ENCODE measurements at regions not wholly inside any gene's neighbourhood (a gene's known extent, or its start where the extent isn't known, plus 50 kb on each side); places are given as distances from the start of the nearest gene placed in this dataset.

DNA sequence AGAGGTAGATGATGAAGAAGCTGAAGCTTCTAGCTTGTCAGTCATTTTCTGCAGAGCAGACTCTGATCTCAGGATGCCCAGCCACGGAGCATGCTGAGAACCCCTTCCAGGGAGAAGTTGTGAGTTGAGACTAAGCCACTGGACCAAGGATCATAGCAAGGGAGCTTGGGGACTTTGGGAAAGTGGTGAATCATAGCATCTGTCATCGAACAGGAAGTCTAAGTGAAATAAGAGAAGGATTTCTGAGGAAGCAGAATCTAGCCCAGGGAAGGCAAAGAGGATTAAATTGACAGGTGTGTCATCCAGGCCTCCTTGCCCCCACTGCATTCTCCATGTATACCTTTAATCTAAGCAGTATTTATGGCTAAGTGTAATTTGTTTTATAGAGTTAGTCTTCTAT is 71.8 kb upstream of the TMEM108 start:
- H3K36me3 Mint-ChIP-seq (ENCODE audit: insufficient read depth) = no peaks in the 10 kb centered on the region
- no peaks in the 10 kb centered on the region for H3K27me3 Mint-ChIP-seq
- no peak for DNase-seq (ENCODE audit: low spot score, unreplicated experiment)
- peaks cover 12% of the 10 kb centered on the region for H3K4me1 Mint-ChIP-seq (ENCODE audit: low read depth)
- no peak overlapping the region for H3K27ac Mint-ChIP-seq
- peaks cover 3% of the 10 kb centered on the region for H3K9me3 Mint-ChIP-seq (ENCODE audit: low read depth)
- H3K4me3 Mint-ChIP-seq (ENCODE audit: low read depth) = no peak overlapping the region
- TF ChIP-seq, protein P1, sequence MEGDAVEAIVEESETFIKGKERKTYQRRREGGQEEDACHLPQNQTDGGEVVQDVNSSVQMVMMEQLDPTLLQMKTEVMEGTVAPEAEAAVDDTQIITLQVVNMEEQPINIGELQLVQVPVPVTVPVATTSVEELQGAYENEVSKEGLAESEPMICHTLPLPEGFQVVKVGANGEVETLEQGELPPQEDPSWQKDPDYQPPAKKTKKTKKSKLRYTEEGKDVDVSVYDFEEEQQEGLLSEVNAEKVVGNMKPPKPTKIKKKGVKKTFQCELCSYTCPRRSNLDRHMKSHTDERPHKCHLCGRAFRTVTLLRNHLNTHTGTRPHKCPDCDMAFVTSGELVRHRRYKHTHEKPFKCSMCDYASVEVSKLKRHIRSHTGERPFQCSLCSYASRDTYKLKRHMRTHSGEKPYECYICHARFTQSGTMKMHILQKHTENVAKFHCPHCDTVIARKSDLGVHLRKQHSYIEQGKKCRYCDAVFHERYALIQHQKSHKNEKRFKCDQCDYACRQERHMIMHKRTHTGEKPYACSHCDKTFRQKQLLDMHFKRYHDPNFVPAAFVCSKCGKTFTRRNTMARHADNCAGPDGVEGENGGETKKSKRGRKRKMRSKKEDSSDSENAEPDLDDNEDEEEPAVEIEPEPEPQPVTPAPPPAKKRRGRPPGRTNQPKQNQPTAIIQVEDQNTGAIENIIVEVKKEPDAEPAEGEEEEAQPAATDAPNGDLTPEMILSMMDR (IDR thresholded peaks at IDR 0.05; ENCODE audit: unreplicated experiment) = no peak

DNA sequence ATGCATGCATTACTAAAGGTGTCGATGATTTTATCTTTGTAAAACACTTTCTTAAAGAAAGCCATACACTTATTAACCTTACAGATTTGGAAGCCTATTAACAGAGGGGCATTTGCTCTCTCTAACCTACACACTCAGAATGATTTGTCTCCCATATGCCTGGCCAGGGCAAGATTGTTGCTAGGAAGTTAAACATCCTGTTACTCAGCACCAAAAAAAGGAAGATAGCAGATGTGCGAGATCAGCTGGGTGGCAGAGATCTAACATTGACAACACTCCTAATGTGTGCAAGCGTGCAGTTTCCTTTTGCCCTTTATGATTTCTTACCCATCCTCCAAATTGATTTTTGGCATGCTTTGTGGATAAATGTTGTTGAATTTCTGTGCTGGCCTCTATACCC is 73.9 kb upstream of the TMEM108 start:
- Mint-ChIP-seq H3K27ac (no peak overlapping the region), H3K36me3 (ENCODE audit: insufficient read depth) (no peaks in the 10 kb centered on the region), H3K27me3 (no peaks in the 10 kb centered on the region), H3K9me3 (ENCODE audit: low read depth) (no peaks in the 10 kb centered on the region), H3K4me1 (ENCODE audit: low read depth) (peaks cover 12% of the 10 kb centered on the region), H3K4me3 (ENCODE audit: low read depth) (no peak overlapping the region)
- TF ChIP-seq, protein P1 (IDR thresholded peaks at IDR 0.05; ENCODE audit: unreplicated experiment) = no peak
- no peak for DNase-seq (ENCODE audit: low spot score, unreplicated experiment)

DNA sequence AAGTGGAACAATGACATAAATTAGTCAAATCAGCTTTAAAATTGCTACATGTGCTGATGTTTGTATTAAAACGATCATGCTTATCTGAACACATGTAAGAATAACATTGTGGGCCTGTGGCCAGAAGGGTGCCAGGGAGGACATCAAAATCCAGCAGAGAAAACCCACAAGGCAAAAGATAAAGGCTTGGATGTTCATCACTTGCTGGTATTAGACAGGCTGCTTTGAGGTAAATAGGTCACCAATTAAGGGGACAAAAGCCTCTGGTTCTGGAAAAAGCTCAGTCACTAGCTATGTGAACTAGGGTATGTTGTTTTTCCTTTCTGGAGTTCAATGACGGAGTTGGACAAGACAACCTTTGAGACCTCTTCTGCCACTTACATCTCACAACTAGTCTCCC is 74.4 kb upstream of the TMEM108 start:
- no peaks in the 10 kb centered on the region for H3K9me3 Mint-ChIP-seq (ENCODE audit: low read depth)
- no peak overlapping the region for H3K4me3 Mint-ChIP-seq (ENCODE audit: low read depth)
- no peak for DNase-seq (ENCODE audit: low spot score, unreplicated experiment)
- H3K27ac Mint-ChIP-seq = no peak overlapping the region
- H3K36me3 Mint-ChIP-seq (ENCODE audit: insufficient read depth) = no peaks in the 10 kb centered on the region
- no peaks in the 10 kb centered on the region for H3K27me3 Mint-ChIP-seq
- peaks cover 12% of the 10 kb centered on the region for H3K4me1 Mint-ChIP-seq (ENCODE audit: low read depth)
- TF ChIP-seq, protein P1 (IDR thresholded peaks at IDR 0.05; ENCODE audit: unreplicated experiment) = no peak

DNA sequence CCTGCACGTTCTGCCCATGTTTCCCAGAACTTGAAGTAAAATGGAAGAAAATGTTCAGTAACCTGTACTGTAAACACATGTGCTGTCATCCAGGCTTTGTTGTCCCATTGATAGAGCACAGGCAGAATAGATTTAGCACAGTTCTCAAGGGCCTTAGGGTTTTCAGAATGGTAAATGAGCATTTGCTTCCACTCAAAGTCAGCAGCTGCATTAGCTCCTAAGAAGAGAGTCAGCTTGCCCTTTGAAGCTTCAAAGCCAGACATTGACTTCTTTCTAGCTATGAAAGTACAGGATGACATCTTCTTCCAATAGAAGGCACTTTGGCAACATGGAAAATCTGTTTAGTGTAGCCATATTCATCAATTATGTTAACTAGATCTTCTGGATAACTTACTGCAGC is 76.2 kb upstream of the TMEM108 start:
- Mint-ChIP-seq H3K36me3 (ENCODE audit: insufficient read depth) (no peaks in the 10 kb centered on the region), H3K9me3 (ENCODE audit: low read depth) (no peaks in the 10 kb centered on the region), H3K4me1 (ENCODE audit: low read depth) (peaks cover 12% of the 10 kb centered on the region), H3K27ac (no peak overlapping the region), H3K27me3 (no peaks in the 10 kb centered on the region), H3K4me3 (ENCODE audit: low read depth) (no peak overlapping the region)
- no peak for DNase-seq (ENCODE audit: low spot score, unreplicated experiment)
- TF ChIP-seq, protein P1 (IDR thresholded peaks at IDR 0.05; ENCODE audit: unreplicated experiment) = no peak

DNA sequence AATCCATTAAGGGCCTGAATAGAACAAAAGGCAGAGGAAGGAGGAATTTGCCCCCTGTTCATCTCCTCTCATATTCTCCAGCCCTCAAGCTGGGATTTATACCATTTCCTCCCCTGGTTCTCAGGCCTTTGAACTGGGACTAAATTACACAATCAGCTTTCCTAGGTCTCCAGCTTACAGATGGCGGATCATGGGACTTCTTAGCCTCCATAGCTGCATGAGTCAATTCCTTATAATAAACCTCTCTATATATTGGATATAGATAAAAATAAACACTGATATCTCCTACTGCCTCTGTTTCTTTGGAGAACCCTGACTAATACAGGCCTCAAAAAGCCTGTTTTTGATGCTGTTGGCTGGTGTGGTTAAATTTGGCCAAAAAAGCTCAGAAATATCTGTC is 84.5 kb upstream of the TMEM108 start:
- H3K27ac Mint-ChIP-seq = no peak overlapping the region
- H3K36me3 Mint-ChIP-seq (ENCODE audit: insufficient read depth) = peaks cover 1% of the 10 kb centered on the region
- no peaks in the 10 kb centered on the region for H3K4me1 Mint-ChIP-seq (ENCODE audit: low read depth)
- no peaks in the 10 kb centered on the region for H3K9me3 Mint-ChIP-seq (ENCODE audit: low read depth)
- DNase-seq (ENCODE audit: low spot score, unreplicated experiment) = no peak
- no peak overlapping the region for H3K4me3 Mint-ChIP-seq (ENCODE audit: low read depth)
- TF ChIP-seq, protein P1 (IDR thresholded peaks at IDR 0.05; ENCODE audit: unreplicated experiment) = no peak
- H3K27me3 Mint-ChIP-seq = no peaks in the 10 kb centered on the region

Measured in progenitor cell of endocrine pancreas (in vitro differentiated cells).